ENCODE measurements at regions not wholly inside any gene's neighbourhood (a gene's known extent, or its start where the extent isn't known, plus 50 kb on each side); places are given as distances from the start of the nearest gene placed in this dataset.

GRCh38 chr12:46461907-46462640, 89.5 kb upstream of the SLC38A2 start:
- WGBS (ENCODE audit: missing lambda C conversion rate), result 88% methylated on average over 4 of the region's 4 CpGs
- Histone ChIP-seq H3K27ac (peak overlapping the region; percentile 1 to 19; a peak in 1 of 6 replicates), H3K4me3 (no peak overlapping the region), H3K9me3 (peaks cover 3% of the 10 kb centered on the region; the same call in 1 of the 3 replicates), H3K4me2 (peak overlapping the region; percentile 3; the same call in 1 of the 3 replicates), H3K4me1 (peaks cover 10% of the 10 kb centered on the region; the same call in 2 of the 3 replicates)
- DNase-seq (ENCODE audit: low read depth in 1 of 2, low spot score in 1 of 2) (no peak), ATAC-seq (no peak), FAIRE-seq (no peak)
- ChIA-PET POLR2A (no interaction called here), CTCF (no interaction called here)
- no peak for TF ChIP-seq JUNB (IDR thresholded peaks at IDR 0.05)
- no peak for TF ChIP-seq CEBPB (IDR thresholded peaks at IDR 0.05)
- no peak for TF ChIP-seq ESRRA (IDR thresholded peaks at IDR 0.05; ENCODE audit: borderline replicate concordance, low read length)
- no peak for TF ChIP-seq HES2 (IDR thresholded peaks at IDR 0.05)
- TF ChIP-seq EP300 (IDR thresholded peaks at IDR 0.05), result no peak
- no peak for TF ChIP-seq HOXB5 (CRISPR knock-in tag; IDR thresholded peaks at IDR 0.05)
- no peak for TF ChIP-seq HDAC2 (IDR thresholded peaks at IDR 0.05)
- TF ChIP-seq HEYL (CRISPR knock-in tag; IDR thresholded peaks at IDR 0.05), result no peak
- TF ChIP-seq TFCP2L1 (CRISPR knock-in tag; IDR thresholded peaks at IDR 0.05), result no peak
- TF ChIP-seq JUN (IDR thresholded peaks at IDR 0.05), result no peak
- TF ChIP-seq NPAS2 (CRISPR knock-in tag; IDR thresholded peaks at IDR 0.05; ENCODE audit: borderline replicate concordance), result no peak
- TF ChIP-seq RNF2 (IDR thresholded peaks at IDR 0.05; ENCODE audit: borderline replicate concordance, low read depth), result no peak
- TF ChIP-seq ATOH8 (CRISPR knock-in tag; IDR thresholded peaks at IDR 0.05; ENCODE audit: low read depth), result no peak
- TF ChIP-seq MAZ (IDR thresholded peaks at IDR 0.05; ENCODE audit: borderline replicate concordance, low read depth, low read length), result no peak
- TF ChIP-seq BHLHE40 (IDR thresholded peaks at IDR 0.05; ENCODE audit: low read depth, low read length), result no peak
- TF ChIP-seq ZC3H11A (IDR thresholded peaks at IDR 0.05), result no peak
- TF ChIP-seq HOXA7 (CRISPR knock-in tag; IDR thresholded peaks at IDR 0.05), result no peak
- no peak for TF ChIP-seq E2F6 (IDR thresholded peaks at IDR 0.05; ENCODE audit: borderline replicate concordance, low read depth)
- TF ChIP-seq RARB (CRISPR knock-in tag; IDR thresholded peaks at IDR 0.05), result no peak
- no peak for TF ChIP-seq RFX5 (IDR thresholded peaks at IDR 0.05)

- ChIA-PET POLR2A (no interaction called here), CTCF (interaction anchor here (1.3 to 1.4 kb wide), 2 partner anchors 10 to 216 kb away, joined by 3 read pairs; no protein-coding TSS in a partner anchor)
- Histone ChIP-seq H3K4me1 (peaks cover 16% of the 10 kb centered on the region), H3K9me3 (peaks cover 3% of the 10 kb centered on the region; the same call in 1 of the 3 replicates), H3K4me3 (no peak overlapping the region), H3K27ac (peak overlapping the region; percentile 19 to 44; a peak in 2 of 6 replicates), H3K4me2 (peak overlapping the region; percentile 3; the same call in 1 of the 3 replicates)
- FAIRE-seq (no peak), ATAC-seq (no peak; a peak in 1 of 6 replicates), DNase-seq (ENCODE audit: low read depth in 1 of 2, low spot score in 1 of 2) (no peak)
- no peak for TF ChIP-seq E2F6 (IDR thresholded peaks at IDR 0.05; ENCODE audit: borderline replicate concordance, low read depth)
- TF ChIP-seq POLR2A (IDR thresholded peaks at IDR 0.05; ENCODE audit: low read length), result no peak
- no peak for TF ChIP-seq REST (IDR thresholded peaks at IDR 0.05)
- no peak for TF ChIP-seq KDM1A (IDR thresholded peaks at IDR 0.05; ENCODE audit: low read depth)
- no peak for TF ChIP-seq ZFP36 (IDR thresholded peaks at IDR 0.05; ENCODE audit: borderline replicate concordance, partially characterized antibody)
- TF ChIP-seq KDM5A (IDR thresholded peaks at IDR 0.05), result no peak
- TF ChIP-seq HDAC2 (IDR thresholded peaks at IDR 0.05), result no peak
- no peak for TF ChIP-seq USF2 (IDR thresholded peaks at IDR 0.05)
- WGBS (ENCODE audit: missing lambda C conversion rate), result 78% methylated on average over 5 of the region's 5 CpGs
These were observed 88.9 kb upstream of the SLC38A2 start for GRCh38 chr12:46461459-46461858.

All from A549 (cell line).